GM18511 (cell line): ENCODE measurements at regions not wholly inside any gene's neighbourhood (a gene's known extent, or its start where the extent isn't known, plus 50 kb on each side); places are given as distances from the start of the nearest gene placed in this dataset.

Source experiments
- ATAC-seq: cut with Tn5 transposase; IDR thresholded peaks from one replicate; pipeline ENCODE4 v1.9.1; 2021; ENCODE audit warnings: mild to moderate bottlenecking, moderate library complexity; ENCODE audit not compliant: unreplicated experiment

DNA sequence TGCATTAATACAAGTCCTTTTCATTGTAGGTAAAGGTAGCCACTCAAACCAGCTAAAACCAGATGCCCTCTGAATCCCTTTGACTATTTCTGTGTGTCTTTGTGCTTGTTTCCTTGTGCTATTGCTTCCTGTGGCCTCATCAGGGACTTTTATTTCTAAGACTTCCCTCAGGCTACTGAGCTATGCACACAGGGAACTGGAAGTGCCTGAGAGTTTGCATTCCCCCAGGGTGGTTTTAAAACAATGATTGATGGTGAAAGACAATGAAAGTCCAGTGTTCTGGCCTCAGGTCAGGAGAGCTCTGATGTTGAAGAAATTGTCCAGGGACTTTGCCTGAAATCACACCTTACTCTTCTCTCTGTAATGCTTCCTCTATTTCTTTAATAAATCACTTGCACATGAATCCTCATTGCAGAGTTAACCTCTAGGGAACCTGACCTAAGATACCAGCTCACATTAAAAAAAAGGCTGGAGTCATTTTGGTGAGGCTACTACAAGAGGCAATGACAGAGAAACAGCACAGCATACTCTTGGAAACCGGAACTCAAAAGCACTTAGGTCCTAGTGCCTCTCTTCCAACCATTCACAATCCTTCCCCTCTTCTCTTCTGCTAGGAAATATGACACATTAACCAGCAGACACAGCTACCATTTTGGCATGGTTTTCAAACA lies 158.1 kb upstream of the NREP start:
- no peak for ATAC-seq

DNA sequence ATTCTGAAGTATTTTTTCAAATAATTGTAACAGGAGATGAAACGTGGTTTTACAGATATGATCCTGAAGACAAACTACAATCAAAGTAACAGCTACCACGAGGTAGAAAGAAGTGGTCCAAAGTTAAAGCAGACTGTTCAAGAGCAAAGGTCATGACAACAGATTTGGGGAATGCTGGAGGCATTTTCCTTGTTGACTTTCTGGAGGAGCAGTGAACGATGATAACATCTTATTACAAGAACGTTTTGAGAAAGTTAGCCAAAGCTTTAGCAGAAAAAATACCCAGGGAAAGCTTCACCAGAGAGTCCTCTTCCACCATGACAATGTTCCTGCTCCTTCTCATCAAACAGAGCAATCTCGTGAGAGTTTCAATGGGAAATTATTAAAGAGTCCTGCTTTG lies 145.4 kb upstream of the NREP start:
- ATAC-seq, result no peak

- ATAC-seq, result no peak
These were observed 144.3 kb upstream of the NREP start for GRCh38 chr5:111901296-111901695.

DNA sequence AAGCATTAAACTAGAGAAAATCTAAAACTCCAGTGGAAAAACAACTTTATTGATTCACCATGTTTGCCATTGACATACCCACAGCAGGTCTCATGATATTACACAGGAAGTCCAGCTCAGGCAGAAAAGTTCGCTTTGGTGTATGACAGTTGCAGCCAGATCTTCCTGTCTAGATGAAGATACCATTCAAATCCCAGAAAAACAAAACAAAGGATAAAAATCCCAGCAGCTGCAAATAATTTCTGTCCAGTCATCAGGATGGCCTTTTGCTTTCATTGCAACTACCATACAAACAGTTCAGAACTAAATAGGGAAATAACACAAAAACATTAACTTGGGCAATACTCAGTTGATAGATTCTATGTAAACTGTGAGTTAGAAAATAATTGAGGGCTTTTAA lies 136.0 kb upstream of the NREP start:
- no peak for ATAC-seq

GRCh38 chr5:111887706-111888105 lies 130.7 kb upstream of the NREP start:
- no peak for ATAC-seq

- ATAC-seq, result no peak
These were observed 112.7 kb upstream of the NREP start for GRCh38 chr5:111869681-111870080.

- no peak for ATAC-seq
These were observed 108.4 kb upstream of the NREP start for GRCh38 chr5:111865356-111865755.

- no peak for ATAC-seq
These were observed 106.8 kb upstream of the NREP start for GRCh38 chr5:111863801-111864200.

GRCh38 chr5:111859533-111860270 lies 102.7 kb upstream of the NREP start:
- no peak for ATAC-seq

DNA sequence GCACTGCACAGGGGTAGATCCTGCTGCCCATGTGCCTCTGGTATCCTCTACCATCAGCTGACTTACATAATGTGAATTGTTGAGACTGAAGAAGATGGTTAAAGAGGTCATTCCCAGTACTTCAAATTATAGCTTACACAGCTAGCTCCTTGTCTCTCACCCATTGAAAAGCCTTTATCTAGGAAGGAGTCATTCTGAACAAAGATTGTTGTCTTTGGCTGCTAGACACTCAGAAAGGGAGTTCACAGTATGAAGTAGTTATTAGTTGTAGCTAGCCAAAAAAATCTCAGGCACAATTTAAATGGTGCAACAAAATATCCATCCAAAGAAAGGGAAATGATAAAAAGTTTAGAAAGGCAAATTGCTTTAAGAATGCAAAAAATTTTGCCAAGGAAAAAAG lies 102.0 kb upstream of the NREP start:
- no peak for ATAC-seq

DNA sequence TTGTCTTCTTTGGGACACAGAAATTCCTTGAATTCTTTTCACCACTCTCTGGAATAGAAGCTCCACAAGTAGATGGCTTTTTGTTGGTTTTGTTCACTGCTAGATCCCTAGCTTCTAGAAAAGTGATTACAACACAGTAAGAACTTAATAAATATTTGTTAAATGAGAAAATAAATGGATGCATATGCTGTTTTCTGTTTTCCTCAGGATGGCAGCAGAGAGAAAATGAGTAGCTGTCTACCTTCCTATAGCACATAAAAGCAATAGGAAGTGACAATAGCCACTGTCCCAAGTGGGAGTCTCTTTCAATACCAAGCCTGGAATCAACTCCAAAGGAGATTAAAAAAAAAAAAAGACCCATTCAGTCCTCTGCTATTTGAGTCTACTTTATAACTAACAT lies 100.6 kb upstream of the NREP start:
- no peak for ATAC-seq

- ATAC-seq, result no peak
These were observed 100.0 kb upstream of the NREP start for GRCh38 chr5:111856876-111857466.

GRCh38 chr5:111855356-111855755 lies 98.4 kb upstream of the NREP start:
- no peak for ATAC-seq

- peak; percentile 32 for ATAC-seq
These were observed 97.2 kb upstream of the NREP start for GRCh38 chr5:111854186-111854585.

DNA sequence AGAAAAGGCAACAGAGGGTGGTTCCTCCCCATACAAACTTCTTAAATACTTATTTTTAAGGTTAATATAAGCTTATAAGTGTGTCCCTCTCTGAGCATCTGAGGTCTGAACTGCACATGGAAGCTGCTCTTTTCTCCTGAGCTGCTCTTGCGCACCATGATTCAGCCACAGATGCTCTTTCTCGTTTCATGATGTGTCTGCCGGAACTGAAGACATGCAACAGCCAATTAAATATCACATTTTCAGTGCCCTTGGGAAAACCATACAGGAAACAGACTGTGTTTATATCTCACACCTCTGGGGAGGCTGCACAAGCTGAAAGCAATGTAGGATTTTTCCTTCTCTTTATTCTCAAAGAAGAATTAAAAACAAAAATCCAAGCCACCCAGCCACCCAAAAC lies 96.8 kb upstream of the NREP start:
- ATAC-seq, result peak; percentile 89

GRCh38 chr5:111851631-111852548 lies 94.9 kb upstream of the NREP start:
- no peak for ATAC-seq

GRCh38 chr5:111848476-111848875 lies 91.5 kb upstream of the NREP start:
- ATAC-seq, result no peak

DNA sequence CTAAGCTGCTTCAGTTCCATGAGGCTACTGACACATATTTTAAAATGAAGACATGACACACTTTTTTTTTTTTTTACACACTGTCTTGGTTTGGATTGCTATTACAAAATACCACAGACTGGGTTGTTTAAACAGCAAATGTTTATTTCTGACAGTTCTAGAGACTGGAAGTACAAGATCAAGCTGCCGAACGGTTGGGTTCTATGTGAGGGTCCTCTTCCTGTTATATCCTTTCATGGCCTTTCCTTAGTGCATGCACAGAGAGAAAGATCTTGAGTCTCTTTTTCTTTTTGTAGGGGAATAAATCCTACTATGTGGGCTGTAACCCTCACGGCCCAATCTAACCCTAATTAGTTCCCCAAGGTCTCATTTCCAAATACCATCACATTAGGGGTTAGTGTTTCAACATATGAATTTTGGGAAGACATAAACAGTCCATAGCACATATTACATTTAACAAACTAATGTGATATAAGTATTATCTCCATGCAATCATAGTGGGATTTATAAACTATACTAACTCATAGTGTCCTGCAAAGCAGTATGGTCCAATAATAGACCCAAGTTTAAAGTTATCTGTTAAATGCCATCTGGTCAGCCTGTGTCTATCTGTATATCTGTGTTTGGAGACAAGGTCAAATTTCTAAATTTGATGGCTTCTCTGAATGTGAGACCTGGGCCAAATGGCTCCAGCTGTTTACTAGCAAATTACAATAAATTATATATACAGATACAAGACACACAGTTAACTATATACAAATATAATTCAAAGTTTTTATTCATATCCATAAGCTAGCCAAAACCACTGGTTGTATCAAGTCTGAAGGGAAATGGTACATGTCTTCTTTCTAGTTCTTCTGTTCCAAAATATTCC lies 90.3 kb upstream of the NREP start:
- ATAC-seq, result no peak

DNA sequence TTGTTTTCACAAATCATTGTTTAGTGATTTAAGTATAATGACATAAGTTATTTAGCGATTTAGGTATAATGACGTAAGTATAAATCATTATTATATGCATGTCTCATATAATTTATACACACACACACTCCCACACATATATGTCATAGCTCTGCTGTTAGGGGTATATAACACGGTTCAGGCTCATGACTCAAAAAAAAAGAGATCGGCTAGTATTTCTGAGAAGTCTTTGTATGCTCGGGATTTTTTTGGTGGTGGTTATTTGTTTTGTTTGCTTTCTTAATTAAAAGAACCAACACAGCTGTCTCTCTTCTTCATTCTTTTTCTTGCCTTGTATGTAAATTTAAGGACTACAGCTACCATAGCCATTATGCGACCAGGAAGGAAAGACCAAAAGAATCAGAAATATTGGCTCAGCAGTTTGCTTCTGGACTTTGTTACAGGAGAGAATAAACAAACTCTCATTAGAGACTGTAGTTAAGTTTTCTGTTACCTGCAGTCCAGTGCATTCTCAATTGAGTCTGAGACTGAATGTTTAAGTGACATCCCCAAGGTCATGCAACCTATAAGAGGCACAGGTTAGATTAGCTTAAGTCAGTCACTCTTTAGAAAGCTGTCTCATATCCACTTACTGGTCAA lies 83.2 kb upstream of the NREP start:
- ATAC-seq, result no peak

DNA sequence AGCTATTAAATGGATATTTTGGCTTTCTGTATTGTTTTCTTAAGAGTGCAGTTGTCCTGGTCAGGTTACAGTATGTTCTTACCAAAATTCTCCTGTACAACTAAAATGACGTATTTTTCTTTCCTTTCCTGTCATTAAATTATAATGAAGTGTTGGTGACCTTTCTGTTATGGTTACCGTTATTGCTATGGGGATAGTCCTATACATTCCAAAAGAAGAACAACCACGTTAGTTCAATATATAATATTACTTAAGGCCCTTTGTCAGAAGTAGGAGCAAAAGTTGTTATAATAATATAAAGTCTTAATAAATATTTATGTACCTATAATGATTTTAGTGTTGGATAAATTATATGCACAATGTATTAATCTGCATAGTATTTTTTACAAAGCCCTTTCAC lies 82.4 kb upstream of the NREP start:
- ATAC-seq, result no peak
